Heart left ventricle (tissue), 16 donors: ENCODE measurements at regions not wholly inside any gene's neighbourhood (a gene's known extent, or its start where the extent isn't known, plus 50 kb on each side); places are given as distances from the start of the nearest gene placed in this dataset.

Experiments
- ATAC-seq, 4 donors: fragments of 200-7000 bp; cut with Tn5 transposase; one replicate each; pipeline ENCODE4 v1.9.1; 2020 to 2022; ENCODE audit warnings: moderate library complexity in 4 of 4, mild to moderate bottlenecking in 3 of 4, moderate number of reproducible peaks in 1 of 4
- DNase-seq, 5 donors: peaks; one replicate each; pipeline ENCODE4 v3.0.0-alpha.2; 2020
- H3K27ac ChIP-seq, 12 donors: fragments of 200-600 bp; sonication (generic) in 4 of 12; one replicate each; pipeline versions ENCODE4 v1.5.0 to v1.8.0; 2016 to 2022; ENCODE audit warnings: mild to moderate bottlenecking in 2 of 12
- H3K27me3 ChIP-seq, 9 donors: fragments of 200-600 bp; sonication (generic) in 2 of 9; one replicate each; pipeline versions ENCODE4 v1.5.1 to v1.8.0; 2016 to 2022; ENCODE audit warnings: mild to moderate bottlenecking in 3 of 9
- H3K36me3 ChIP-seq, 9 donors: fragments of 200-600 bp; sonication (generic) in 2 of 9; one replicate each; pipeline versions ENCODE4 v1.5.0 to v1.8.0; 2018 to 2022; ENCODE audit warnings: mild to moderate bottlenecking in 2 of 9
- H3K4me1 ChIP-seq, 12 donors: fragments of 200-600 bp; sonication (generic) in 4 of 12; one replicate each; pipeline versions ENCODE4 v1.5.0 to v1.8.0; 2016 to 2022; ENCODE audit warnings: mild to moderate bottlenecking in 3 of 12
- H3K4me3 ChIP-seq, 12 donors: fragments of 200-600 bp; sonication (generic) in 4 of 12; one replicate each; pipeline versions ENCODE4 v1.5.0 to v1.8.0; 2017 to 2022; ENCODE audit warnings: mild to moderate bottlenecking in 9 of 12, moderate library complexity in 4 of 12
- H3K9me3 ChIP-seq, 12 donors: fragments of 200-600 bp; sonication (generic) in 4 of 12; one replicate each; pipeline versions ENCODE4 v1.5.0 to v1.8.0; 2016 to 2022; ENCODE audit warnings: mild to moderate bottlenecking in 1 of 12
- CTCF ChIP-seq, 12 donors: fragments of 200-600 bp; sonication (generic) in 4 of 12; IDR thresholded peaks; one replicate each; pipeline versions ENCODE4 v1.5.0 to v1.8.0; 2018 to 2022; ENCODE audit warnings: antibody characterized with exemption in 12 of 12, mild to moderate bottlenecking in 5 of 12
- POLR2A ChIP-seq, 2 donors: fragments of 450-650 bp; IDR thresholded peaks; one replicate each; pipeline ENCODE4 v1.6.1; 2017; ENCODE audit warnings: antibody characterized with exemption in 2 of 2, mild to moderate bottlenecking in 2 of 2, moderate library complexity in 2 of 2
- WGBS, 4 donors: extraction: QIAGEN DNeasy Blood & Tissue Kit in 2 of 4; methylation state at CpG; one replicate each; pipeline versions ENCODE4 v1.1.5 to v1.1.7; 2013 to 2018; 5-methylcytosine and 5-hydroxymethylcytosine counted together
- intact Hi-C, 10 donors: fragments of 100-400 bp; cut with DNase I; formaldehyde crosslinking; loops; one replicate each; pipeline versions ENCODE4 v1.11.1 to v1.14.2; 2022
- donor health status: ischemic (EF 13 %, LVEDD 7.1; RV severe dilation, severe dysfunction).
- donor health status: healthy with polysubstance abuse.
- donor health status: DM: no; HTN: yes; CAD: no.
- donor health status: DM: no; HTN: no; CAD: no.
- donor health status: ischemic (EF 25% LVEDD 6.9; RV normal size, moderate dysfunction).
- donor health status: ischemic (EF 25% LVEDD 5.7; RV mildly dilated, moderate dysfunction).
- donor health status: healthy.
- donor health status: DM: yes; HTN: yes; CAD: no.
- donor health status: ischemic (EF 35%, LVEDD 5.7; RV mildly dilated, moderate dysfunction).
- donor health status: nonischemic (EF 11% LVEDD 7.7; RV severe dilation, severe dysfunction).
- donor health status: DM: yes; HTN: yes; CAD: no.
- donor health status: PGD.
- donor health status: ischemic (EF 29% LVEDD 5.4; RV normal size, mild dysfunction).
- donor health status: nonischemic (EF 23%, LVEDD 6.1; RV moderate dilation, normal function).

- Histone ChIP-seq H3K4me3 (no peak overlapping the region), H3K4me1 (peaks cover 0 to 12% (median 7%) of the 10 kb centered on the region in 12 donors), H3K27me3 (no peaks in the 10 kb centered on the region), H3K9me3 (peaks cover 0 to 9% (median 0%) of the 10 kb centered on the region in 12 donors), H3K36me3 (no peaks in the 10 kb centered on the region), H3K27ac (peak overlapping the region in 9 of 12 donors; percentile 6 to 62 (median 40))
- DNase-seq (no peak), ATAC-seq (peak in 3 of 4 donors; percentile 43 to 51 (median 50))
- WGBS, 4 donors = 33 to 46% (median 38%) methylated on average over 6 to 8 of the region's 8 CpGs
- intact Hi-C loops = no loop called here
- no peak for TF ChIP-seq POLR2A (IDR thresholded peaks at IDR 0.05)
- TF ChIP-seq CTCF (IDR thresholded peaks at IDR 0.05) = no peak
Observed at GRCh38 chr3:187929112-187929816, 184.0 kb upstream of the BCL6 start.

GRCh38 chr3:187930021-187930420 is 184.8 kb upstream of the BCL6 start:
- DNase-seq (no peak), ATAC-seq (no peak)
- Histone ChIP-seq H3K9me3 (peaks cover 0 to 1% (median 0%) of the 10 kb centered on the region in 12 donors), H3K27me3 (no peaks in the 10 kb centered on the region), H3K27ac (peak overlapping the region in 1 of 12 donors; percentile 32), H3K4me3 (no peak overlapping the region), H3K36me3 (no peaks in the 10 kb centered on the region), H3K4me1 (peaks cover 0 to 12% (median 7%) of the 10 kb centered on the region in 12 donors)
- intact Hi-C loops = no loop called here
- TF ChIP-seq POLR2A (IDR thresholded peaks at IDR 0.05) (no peak), CTCF (IDR thresholded peaks at IDR 0.05) (no peak)
- WGBS, 4 donors = 68 to 80% (median 75%) methylated on average over 3 of the region's 3 CpGs

- no peak overlapping the region for H3K4me3 ChIP-seq
- WGBS, 4 donors = 80 to 85% (median 81%) methylated on average over 4 of the region's 4 CpGs
- peak overlapping the region in 1 of 12 donors; percentile 32 for H3K27ac ChIP-seq
- H3K36me3 ChIP-seq = no peaks in the 10 kb centered on the region
- no peak for ATAC-seq
- no peak for DNase-seq
- TF ChIP-seq POLR2A (IDR thresholded peaks at IDR 0.05) (no peak), CTCF (IDR thresholded peaks at IDR 0.05) (no peak)
- H3K4me1 ChIP-seq = peaks cover 0 to 18% (median 8%) of the 10 kb centered on the region in 12 donors
- no peaks in the 10 kb centered on the region for H3K9me3 ChIP-seq
- no peaks in the 10 kb centered on the region for H3K27me3 ChIP-seq
- intact Hi-C loops = no loop called here
Observed at GRCh38 chr3:187931101-187931500, 185.8 kb upstream of the BCL6 start.

DNA sequence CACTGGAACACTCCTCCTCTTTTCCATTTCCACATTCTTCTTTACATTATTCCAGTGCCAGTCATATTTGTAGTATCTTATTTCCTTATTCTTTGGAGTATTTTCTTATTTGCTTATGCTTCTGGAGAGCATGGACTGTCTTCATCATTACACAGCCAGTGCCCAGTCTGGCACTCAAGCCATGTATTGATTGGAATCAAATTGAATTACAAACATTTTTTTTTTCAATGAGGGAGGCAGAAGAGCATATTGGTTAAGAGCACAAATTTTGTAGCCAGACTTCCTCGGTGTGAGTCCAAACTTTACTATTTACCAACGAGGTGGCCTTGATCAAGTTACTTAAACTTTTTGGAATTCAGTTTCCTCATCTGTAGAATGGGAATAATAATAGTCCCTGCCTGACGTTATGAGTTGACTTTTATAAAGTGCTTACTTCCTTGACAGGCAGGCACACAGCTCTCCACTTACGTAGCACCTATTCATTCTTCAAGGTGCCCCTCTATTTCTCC is 186.6 kb upstream of the BCL6 start:
- Histone ChIP-seq H3K4me3 (no peak overlapping the region), H3K36me3 (no peaks in the 10 kb centered on the region), H3K27me3 (no peaks in the 10 kb centered on the region), H3K27ac (no peak overlapping the region), H3K9me3 (no peaks in the 10 kb centered on the region), H3K4me1 (peaks cover 0 to 20% (median 8%) of the 10 kb centered on the region in 12 donors)
- intact Hi-C loops = no loop called here
- no peak for DNase-seq
- TF ChIP-seq CTCF (IDR thresholded peaks at IDR 0.05) (no peak), POLR2A (IDR thresholded peaks at IDR 0.05) (no peak)
- 76 to 85% (median 83%) methylated on average over 4 of the region's 4 CpGs for WGBS, 4 donors
- no peak for ATAC-seq
